ENCODE measurements at regions not wholly inside any gene's neighbourhood (a gene's known extent, or its start where the extent isn't known, plus 50 kb on each side); places are given as distances from the start of the nearest gene placed in this dataset.

- ATAC-seq, result no peak
Observed at GRCh38 chr3:18880691-18881090, 267.6 kb upstream of the KCNH8 start.

- ATAC-seq, result peak; percentile 6 to 10
Observed at GRCh38 chr3:18872466-18872865, 275.8 kb upstream of the KCNH8 start.

- ATAC-seq, result peak; percentile 68 to 72
Observed at GRCh38 chr3:18870642-18871041, 277.7 kb upstream of the KCNH8 start.

- peak; percentile 34 to 41 for ATAC-seq
Observed at GRCh38 chr3:18870074-18870640, 278.2 kb upstream of the KCNH8 start.

- peak; percentile 70 to 77 for ATAC-seq
Observed at GRCh38 chr3:18868911-18869689, 279.2 kb upstream of the KCNH8 start.

- ATAC-seq, result no peak
Observed at GRCh38 chr3:18866899-18867298, 281.4 kb upstream of the KCNH8 start.

- ATAC-seq, result no peak
Observed at GRCh38 chr3:18864933-18865731, 283.2 kb upstream of the KCNH8 start.

GRCh38 chr3:18862077-18862476 is 286.2 kb upstream of the KCNH8 start:
- no peak for ATAC-seq

GRCh38 chr3:18861137-18861536 is 287.2 kb upstream of the KCNH8 start:
- ATAC-seq, result no peak

- no peak for ATAC-seq
Observed at GRCh38 chr3:18853269-18853668, 295.0 kb upstream of the KCNH8 start.

GRCh38 chr3:18847583-18848197 is 300.6 kb upstream of the KCNH8 start:
- ATAC-seq, result no peak

GRCh38 chr3:18843983-18844382 is 304.3 kb upstream of the KCNH8 start:
- no peak for ATAC-seq

GRCh38 chr3:18843188-18843587 is 305.1 kb upstream of the KCNH8 start:
- ATAC-seq, result no peak

- no peak for ATAC-seq
Observed at GRCh38 chr3:18841422-18842343, 306.6 kb upstream of the KCNH8 start.

- no peak for ATAC-seq
Observed at GRCh38 chr3:18840535-18841137, 307.7 kb upstream of the KCNH8 start.

- no peak for ATAC-seq
Observed at GRCh38 chr3:18838758-18839157, 309.6 kb upstream of the KCNH8 start.

- no peak for ATAC-seq
Observed at GRCh38 chr3:18837137-18837755, 311.1 kb upstream of the KCNH8 start.

- no peak for ATAC-seq
Observed at GRCh38 chr3:18835021-18835420, 313.3 kb upstream of the KCNH8 start.

GRCh38 chr3:18830087-18830486 is 318.2 kb upstream of the KCNH8 start:
- no peak for ATAC-seq

GRCh38 chr3:18828637-18829036 is 319.7 kb upstream of the KCNH8 start:
- no peak for ATAC-seq

- no peak for ATAC-seq
Observed at GRCh38 chr3:18827664-18828063, 320.6 kb upstream of the KCNH8 start.

All from activated CD4-positive, CD25-positive, alpha-beta regulatory T cell treated with anti-CD3 and anti-CD28 coated beads, Interleukin-2, amount 50 U/mL, for 24 hours (primary cell).